Fibroblast of lung (primary cell): ENCODE measurements at regions not wholly inside any gene's neighbourhood (a gene's known extent, or its start where the extent isn't known, plus 50 kb on each side); places are given as distances from the start of the nearest gene placed in this dataset.

Source experiments
- DNase-seq, 2 donors: peaks; one replicate each; pipeline versions ENCODE4 v3.0.0 to v3.0.0-alpha.2; 2010; ENCODE audit warnings: low read depth in 2 of 2
- H2AFZ ChIP-seq: 2 replicates; pipeline ENCODE4 v1.5.1; 2012; ENCODE audit warnings: low read length, control low read depth, inconsistent platforms
- H3K27ac ChIP-seq: 2 replicates; pipeline ENCODE4 v1.5.1; 2011; ENCODE audit warnings: low read length, control low read depth; ENCODE audit not compliant: insufficient read depth
- H3K27me3 ChIP-seq: 2 replicates; pipeline ENCODE4 v1.5.1; 2011; ENCODE audit warnings: mild to moderate bottlenecking, low read length; ENCODE audit not compliant: control insufficient read depth, insufficient read depth
- H3K36me3 ChIP-seq: 2 replicates; pipeline ENCODE4 v1.5.1; 2011; ENCODE audit warnings: low read length; ENCODE audit not compliant: control insufficient read depth, insufficient read depth
- H3K4me1 ChIP-seq: 2 replicates; pipeline ENCODE4 v1.5.1; 2011; ENCODE audit warnings: low read length; ENCODE audit not compliant: control insufficient read depth, insufficient read depth; ENCODE audit errors: extremely low read depth
- H3K4me2 ChIP-seq: 2 replicates; pipeline ENCODE4 v1.5.1; 2011; ENCODE audit warnings: low read length, control low read depth; ENCODE audit not compliant: insufficient read depth; ENCODE audit errors: extremely low read depth
- H3K4me3 ChIP-seq, 4 experiments: fragments of 200-600 bp in 1 of 4; sonication (generic) in 1 of 4; replicated peaks in 1 of 4; 2 replicates each; pipeline ENCODE4 v1.5.1; 2011 to 2016; ENCODE audit warnings: low read length in 4 of 4, low read depth in 3 of 4, mild to moderate bottlenecking in 3 of 4, control low read depth in 2 of 4, inconsistent platforms in 1 of 4, mixed read lengths in 1 of 4; ENCODE audit not compliant: insufficient read depth in 1 of 4; ENCODE audit errors: control extremely low read depth in 1 of 4
- H3K79me2 ChIP-seq: 2 replicates; pipeline ENCODE4 v1.5.1; 2012; ENCODE audit warnings: mild to moderate bottlenecking, low read length, inconsistent platforms; ENCODE audit not compliant: control insufficient read depth, insufficient read depth
- H3K9ac ChIP-seq: 2 replicates; pipeline ENCODE4 v1.5.1; 2011; ENCODE audit warnings: mild to moderate bottlenecking, low read length, control low read depth; ENCODE audit not compliant: insufficient read depth
- H3K9me3 ChIP-seq: 2 replicates; pipeline ENCODE4 v1.5.1; 2012; ENCODE audit warnings: low read depth, low read length; ENCODE audit not compliant: control insufficient read depth, insufficient read depth
- H4K20me1 ChIP-seq: 2 replicates; pipeline ENCODE4 v1.5.1; 2011; ENCODE audit warnings: low read length; ENCODE audit not compliant: control insufficient read depth, insufficient read depth; ENCODE audit errors: extremely low read depth
- EZH2 ChIP-seq: IDR thresholded peaks from 2 replicates; pipeline ENCODE4 v1.5.1; 2012; ENCODE audit warnings: low read length, control low read depth, mild to moderate bottlenecking; ENCODE audit errors: missing control alignments
- TF ChIP-seq, protein P1 (sequence below), 2 donors: IDR thresholded peaks in 1 of 2; conservative IDR thresholded peaks in 1 of 2; 1 replicate in 1 of 2; 2 replicates in 1 of 2; pipeline ENCODE4 v1.5.1; 2011 to 2012; ENCODE audit warnings: low read length in 2 of 2, control low read depth in 1 of 2, inconsistent platforms in 1 of 2, low read depth in 1 of 2, mild to moderate bottlenecking in 1 of 2

DNA sequence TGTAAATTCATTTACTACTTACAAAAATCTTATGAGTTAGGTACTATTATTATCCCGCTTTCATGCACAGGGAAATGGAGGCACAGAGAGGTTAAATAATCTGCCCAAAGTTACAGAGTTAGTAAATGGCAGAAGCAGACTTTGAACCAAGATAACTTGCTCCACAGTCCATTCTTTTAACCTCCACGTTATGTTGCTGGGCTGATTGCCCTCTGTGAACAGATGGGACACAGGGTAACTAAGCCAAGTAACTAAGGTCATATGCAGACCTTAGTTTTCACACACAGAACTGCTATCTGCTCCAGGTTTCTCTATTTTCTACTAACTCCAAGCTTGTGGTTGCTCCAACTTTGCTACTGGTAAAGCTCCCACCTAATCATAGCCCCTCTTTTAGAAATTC lies 147.1 kb upstream of the IFNG-AS1 start:
- Histone ChIP-seq H3K9me3 (no peaks in the 10 kb centered on the region), H3K4me1 (no peaks in the 10 kb centered on the region), H3K4me3 (no peak overlapping the region), H3K4me2 (no peak overlapping the region), H3K9ac (no peak overlapping the region), H3K79me2 (no peaks in the 10 kb centered on the region), H4K20me1 (no peaks in the 10 kb centered on the region), H3K36me3 (no peaks in the 10 kb centered on the region), H3K27me3 (no peaks in the 10 kb centered on the region), H3K27ac (no peak overlapping the region), H2AFZ (no peak overlapping the region)
- no peak for DNase-seq
- TF ChIP-seq, protein P1, sequence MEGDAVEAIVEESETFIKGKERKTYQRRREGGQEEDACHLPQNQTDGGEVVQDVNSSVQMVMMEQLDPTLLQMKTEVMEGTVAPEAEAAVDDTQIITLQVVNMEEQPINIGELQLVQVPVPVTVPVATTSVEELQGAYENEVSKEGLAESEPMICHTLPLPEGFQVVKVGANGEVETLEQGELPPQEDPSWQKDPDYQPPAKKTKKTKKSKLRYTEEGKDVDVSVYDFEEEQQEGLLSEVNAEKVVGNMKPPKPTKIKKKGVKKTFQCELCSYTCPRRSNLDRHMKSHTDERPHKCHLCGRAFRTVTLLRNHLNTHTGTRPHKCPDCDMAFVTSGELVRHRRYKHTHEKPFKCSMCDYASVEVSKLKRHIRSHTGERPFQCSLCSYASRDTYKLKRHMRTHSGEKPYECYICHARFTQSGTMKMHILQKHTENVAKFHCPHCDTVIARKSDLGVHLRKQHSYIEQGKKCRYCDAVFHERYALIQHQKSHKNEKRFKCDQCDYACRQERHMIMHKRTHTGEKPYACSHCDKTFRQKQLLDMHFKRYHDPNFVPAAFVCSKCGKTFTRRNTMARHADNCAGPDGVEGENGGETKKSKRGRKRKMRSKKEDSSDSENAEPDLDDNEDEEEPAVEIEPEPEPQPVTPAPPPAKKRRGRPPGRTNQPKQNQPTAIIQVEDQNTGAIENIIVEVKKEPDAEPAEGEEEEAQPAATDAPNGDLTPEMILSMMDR (conservative IDR thresholded peaks at IDR 0.05 in 1 of 2, IDR thresholded peaks at IDR 0.05 in 1 of 2; ENCODE audit: low read depth in 1 of 2, low read length in 2 of 2) = no peak
- no peak for TF ChIP-seq EZH2

DNA sequence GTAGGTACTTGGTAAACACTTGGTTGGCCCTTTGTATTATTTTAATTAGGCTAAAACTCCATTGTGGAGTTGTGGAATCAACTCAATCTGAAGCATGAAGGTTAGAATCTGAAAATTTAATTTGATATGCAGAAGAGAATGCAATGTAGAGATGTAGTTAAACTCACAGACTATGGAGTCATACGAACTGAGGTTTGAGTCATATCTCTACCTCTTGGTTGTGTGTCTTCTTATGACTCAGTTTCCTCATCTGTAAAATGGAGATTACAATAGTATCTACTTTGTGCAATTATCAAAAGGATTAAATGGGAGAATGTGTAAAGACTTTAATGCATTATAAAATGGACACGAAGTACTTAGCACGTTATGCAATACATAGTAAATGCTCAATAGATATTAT lies 146.0 kb upstream of the IFNG-AS1 start:
- TF ChIP-seq, protein P1 (conservative IDR thresholded peaks at IDR 0.05 in 1 of 2, IDR thresholded peaks at IDR 0.05 in 1 of 2; ENCODE audit: low read depth in 1 of 2, low read length in 2 of 2) = no peak
- TF ChIP-seq EZH2 = no peak

DNA sequence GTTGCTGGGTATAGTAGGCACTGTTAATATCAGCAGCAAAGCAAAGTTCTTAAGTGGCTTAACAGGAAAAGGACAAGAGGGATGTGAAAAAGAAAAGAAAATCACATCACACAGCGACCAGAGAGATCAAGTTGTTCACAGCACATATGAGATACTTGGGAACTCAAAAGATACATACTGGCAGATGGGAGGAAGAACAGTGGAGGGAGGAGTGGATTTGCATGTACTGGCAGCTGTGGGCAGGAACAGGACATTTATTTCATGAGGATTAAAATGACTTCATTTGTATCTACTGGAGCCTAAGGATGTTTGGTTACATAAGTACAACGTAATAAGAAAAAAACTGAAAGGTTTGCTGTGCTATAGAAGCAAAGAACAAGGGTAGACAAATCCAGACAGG lies 136.5 kb upstream of the IFNG-AS1 start:
- TF ChIP-seq EZH2 = no peak
- TF ChIP-seq, protein P1 (conservative IDR thresholded peaks at IDR 0.05 in 1 of 2, IDR thresholded peaks at IDR 0.05 in 1 of 2; ENCODE audit: low read depth in 1 of 2, low read length in 2 of 2) = no peak
- no peaks in the 10 kb centered on the region for H3K4me1 ChIP-seq
- H3K9ac ChIP-seq = no peak overlapping the region
- no peaks in the 10 kb centered on the region for H4K20me1 ChIP-seq
- H3K4me3 ChIP-seq = no peak overlapping the region
- no peaks in the 10 kb centered on the region for H3K79me2 ChIP-seq
- peak overlapping the region; percentile 11 for H3K4me2 ChIP-seq
- H2AFZ ChIP-seq = no peak overlapping the region
- H3K27me3 ChIP-seq = no peaks in the 10 kb centered on the region
- DNase-seq = no peak
- no peak overlapping the region for H3K27ac ChIP-seq
- H3K9me3 ChIP-seq = no peaks in the 10 kb centered on the region
- H3K36me3 ChIP-seq = no peaks in the 10 kb centered on the region

More for the DNA sequence above, 146.0 kb upstream of the IFNG-AS1 start:
- Histone ChIP-seq H2AFZ (no peak overlapping the region), H3K4me3 (no peak overlapping the region), H4K20me1 (no peaks in the 10 kb centered on the region), H3K9ac (no peak overlapping the region), H3K27ac (no peak overlapping the region), H3K79me2 (no peaks in the 10 kb centered on the region), H3K4me2 (no peak overlapping the region), H3K27me3 (no peaks in the 10 kb centered on the region), H3K9me3 (no peaks in the 10 kb centered on the region), H3K36me3 (no peaks in the 10 kb centered on the region), H3K4me1 (no peaks in the 10 kb centered on the region)
- DNase-seq = no peak
